Keratinocyte (primary cell): ENCODE measurements at regions not wholly inside any gene's neighbourhood (a gene's known extent, or its start where the extent isn't known, plus 50 kb on each side); places are given as distances from the start of the nearest gene placed in this dataset.

Experiments
- DNase-seq: peaks from one replicate; pipeline ENCODE4 v3.0.0-alpha.2; 2011; ENCODE audit warnings: low read depth, missing footprints, low spot score
- FAIRE-seq: peaks from 2 replicates; lab custom pipeline; 2011; peaks lifted over from hg19 to GRCh38; lab: Jason Lieb, UNC
- H2AFZ ChIP-seq: 2 replicates; pipeline ENCODE4 v1.6.0; 2012; ENCODE audit warnings: low read length, control low read depth, inconsistent platforms; ENCODE audit not compliant: control insufficient read depth
- H3K27ac ChIP-seq: 2 replicates; pipeline ENCODE4 v1.5.1; 2011; ENCODE audit warnings: low read length; ENCODE audit not compliant: control insufficient read depth, insufficient read depth
- H3K27me3 ChIP-seq: 3 replicates; pipeline ENCODE4 v1.6.0; 2011; ENCODE audit warnings: low read length; ENCODE audit not compliant: control insufficient read depth, insufficient read depth; ENCODE audit errors: extremely low read depth
- H3K36me3 ChIP-seq, 2 experiments: 2 replicates in 1 of 2; 3 replicates in 1 of 2; pipeline ENCODE4 v1.5.1; 2011; ENCODE audit warnings: low read length in 2 of 2, mild to moderate bottlenecking in 1 of 2; ENCODE audit not compliant: control insufficient read depth in 2 of 2, insufficient read depth in 2 of 2; ENCODE audit errors: extremely low read depth in 1 of 2
- H3K4me1 ChIP-seq: 3 replicates; pipeline ENCODE4 v1.5.1; 2011; ENCODE audit warnings: low read length; ENCODE audit not compliant: control insufficient read depth, insufficient read depth; ENCODE audit errors: extremely low read depth
- H3K4me2 ChIP-seq: 3 replicates; pipeline ENCODE4 v1.6.0; 2011; ENCODE audit warnings: low read depth, low read length; ENCODE audit not compliant: control insufficient read depth, insufficient read depth; ENCODE audit errors: extremely low read depth
- H3K4me3 ChIP-seq, 3 experiments: fragments of 200-600 bp in 1 of 3; sonication (generic) in 1 of 3; 2 replicates in 2 of 3; 3 replicates in 1 of 3; pipeline ENCODE4 v1.5.1; 2011 to 2016; ENCODE audit warnings: low read length in 3 of 3, mild to moderate bottlenecking in 3 of 3, control low read depth in 2 of 3, inconsistent platforms in 1 of 3, low read depth in 1 of 3, mixed read lengths in 1 of 3, mixed run types in 1 of 3, moderate library complexity in 1 of 3; ENCODE audit not compliant: control insufficient read depth in 2 of 3, insufficient read depth in 2 of 3; ENCODE audit errors: extremely low read depth in 1 of 3
- H3K79me2 ChIP-seq: 2 replicates; pipeline ENCODE4 v1.6.0; 2012; ENCODE audit warnings: low read length; ENCODE audit not compliant: control insufficient read depth, insufficient read depth
- H3K9ac ChIP-seq: 3 replicates; pipeline ENCODE4 v1.6.0; 2011; ENCODE audit warnings: low read length; ENCODE audit not compliant: control insufficient read depth, insufficient read depth; ENCODE audit errors: extremely low read depth
- H3K9me1 ChIP-seq: 3 replicates; pipeline ENCODE4 v1.6.0; 2011; ENCODE audit warnings: low read length; ENCODE audit not compliant: control insufficient read depth, insufficient read depth; ENCODE audit errors: extremely low read depth
- H3K9me3 ChIP-seq: 2 replicates; pipeline ENCODE4 v1.5.1; 2012; ENCODE audit warnings: low read depth, low read length; ENCODE audit not compliant: control insufficient read depth
- H4K20me1 ChIP-seq: 3 replicates; pipeline ENCODE4 v1.6.0; 2011; ENCODE audit warnings: low read length; ENCODE audit not compliant: control insufficient read depth, insufficient read depth; ENCODE audit errors: extremely low read depth
- EZH2 ChIP-seq: IDR thresholded peaks from one replicate; pipeline ENCODE4 v1.6.1; 2012; ENCODE audit warnings: inconsistent platforms, mild to moderate bottlenecking, low read length, moderate library complexity
- dilution Hi-C: fragments of 300-500 bp; cut with MboI; formaldehyde crosslinking; loops from one replicate; pipeline ENCODE4 v1.7.0; 2020; ENCODE audit warnings: low sequenced_read_pairs; ENCODE audit not compliant: extremely low pct_ligation_motif_present
- TF ChIP-seq, protein P1 (sequence below), 3 experiments: IDR thresholded peaks in 1 of 3; conservative IDR thresholded peaks in 1 of 3; optimal IDR thresholded peaks in 1 of 3; 2 replicates in 2 of 3; 3 replicates in 1 of 3; pipeline versions ENCODE3 to v1.5.1; 2011; ENCODE audit warnings: low read length in 3 of 3, mild to moderate bottlenecking in 3 of 3, moderate library complexity in 2 of 3, control low read depth in 1 of 3, inconsistent platforms in 1 of 3; ENCODE audit not compliant: insufficient read depth in 2 of 3; ENCODE audit errors: extremely low read depth in 1 of 3

DNA sequence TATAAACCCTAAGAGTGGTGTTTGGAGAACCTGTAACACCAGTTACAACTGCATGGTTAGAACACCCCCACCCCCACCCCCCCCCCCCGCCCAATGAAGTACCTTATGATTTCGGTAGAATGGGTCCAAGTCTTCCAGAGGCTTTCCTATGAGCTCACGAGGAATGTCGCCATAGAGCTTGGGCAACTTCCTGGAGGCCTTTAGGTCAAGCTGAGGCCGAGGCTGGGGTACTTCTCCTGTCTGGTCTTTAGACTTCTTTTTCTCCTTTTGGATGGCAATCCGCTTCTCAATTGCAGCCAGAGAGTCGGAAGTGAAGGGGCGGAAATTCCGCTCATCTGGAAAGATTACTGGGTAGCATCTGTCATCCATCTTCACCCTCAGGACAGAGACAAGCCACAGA lies 101.8 kb downstream of the SCN11A start:
- Histone ChIP-seq H2AFZ (no peak overlapping the region), H3K79me2 (no peaks in the 10 kb centered on the region), H3K4me3 (no peak overlapping the region), H4K20me1 (no peaks in the 10 kb centered on the region), H3K36me3 (no peaks in the 10 kb centered on the region), H3K4me1 (no peaks in the 10 kb centered on the region), H3K27ac (no peak overlapping the region), H3K9me3 (no peaks in the 10 kb centered on the region), H3K9ac (no peak overlapping the region), H3K27me3 (no peaks in the 10 kb centered on the region), H3K4me2 (no peak overlapping the region), H3K9me1 (no peaks in the 10 kb centered on the region)
- TF ChIP-seq, protein P1, sequence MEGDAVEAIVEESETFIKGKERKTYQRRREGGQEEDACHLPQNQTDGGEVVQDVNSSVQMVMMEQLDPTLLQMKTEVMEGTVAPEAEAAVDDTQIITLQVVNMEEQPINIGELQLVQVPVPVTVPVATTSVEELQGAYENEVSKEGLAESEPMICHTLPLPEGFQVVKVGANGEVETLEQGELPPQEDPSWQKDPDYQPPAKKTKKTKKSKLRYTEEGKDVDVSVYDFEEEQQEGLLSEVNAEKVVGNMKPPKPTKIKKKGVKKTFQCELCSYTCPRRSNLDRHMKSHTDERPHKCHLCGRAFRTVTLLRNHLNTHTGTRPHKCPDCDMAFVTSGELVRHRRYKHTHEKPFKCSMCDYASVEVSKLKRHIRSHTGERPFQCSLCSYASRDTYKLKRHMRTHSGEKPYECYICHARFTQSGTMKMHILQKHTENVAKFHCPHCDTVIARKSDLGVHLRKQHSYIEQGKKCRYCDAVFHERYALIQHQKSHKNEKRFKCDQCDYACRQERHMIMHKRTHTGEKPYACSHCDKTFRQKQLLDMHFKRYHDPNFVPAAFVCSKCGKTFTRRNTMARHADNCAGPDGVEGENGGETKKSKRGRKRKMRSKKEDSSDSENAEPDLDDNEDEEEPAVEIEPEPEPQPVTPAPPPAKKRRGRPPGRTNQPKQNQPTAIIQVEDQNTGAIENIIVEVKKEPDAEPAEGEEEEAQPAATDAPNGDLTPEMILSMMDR (optimal IDR thresholded peaks at IDR 0.05 in 1 of 3, IDR thresholded peaks at IDR 0.05 in 1 of 3, conservative IDR thresholded peaks at IDR 0.05 in 1 of 3; ENCODE audit: extremely low read depth in 1 of 3, insufficient read depth in 2 of 3, low read length in 3 of 3), result no peak
- no peak for TF ChIP-seq EZH2
- no peak for FAIRE-seq
- no peak for DNase-seq
- dilution Hi-C loops, result no loop called here

GRCh38 chr3:38940394-38940793 lies 111.3 kb downstream of the SCN11A start:
- H3K9me1 ChIP-seq, result no peaks in the 10 kb centered on the region
- no peak for DNase-seq
- H3K4me2 ChIP-seq, result no peak overlapping the region
- H4K20me1 ChIP-seq, result no peaks in the 10 kb centered on the region
- H3K79me2 ChIP-seq, result no peaks in the 10 kb centered on the region
- no peaks in the 10 kb centered on the region for H3K4me1 ChIP-seq
- dilution Hi-C loops, result no loop called here
- no peak for TF ChIP-seq EZH2
- TF ChIP-seq, protein P1 (optimal IDR thresholded peaks at IDR 0.05 in 1 of 3, IDR thresholded peaks at IDR 0.05 in 1 of 3, conservative IDR thresholded peaks at IDR 0.05 in 1 of 3; ENCODE audit: extremely low read depth in 1 of 3, insufficient read depth in 2 of 3, low read length in 3 of 3), result no peak
- FAIRE-seq, result no peak
- no peak overlapping the region for H3K9ac ChIP-seq
- H3K27ac ChIP-seq, result no peak overlapping the region
- H3K4me3 ChIP-seq, result no peak overlapping the region
- no peaks in the 10 kb centered on the region for H3K9me3 ChIP-seq
- no peak overlapping the region for H2AFZ ChIP-seq
- no peaks in the 10 kb centered on the region for H3K36me3 ChIP-seq
- no peaks in the 10 kb centered on the region for H3K27me3 ChIP-seq
